SK-N-SH (cell line): ENCODE measurements at regions not wholly inside any gene's neighbourhood (a gene's known extent, or its start where the extent isn't known, plus 50 kb on each side); places are given as distances from the start of the nearest gene placed in this dataset.

ENCODE experiments used
- CTCF ChIA-PET: fragments of 300-600, 350-600 bp; formaldehyde crosslinking; extraction: SDS; loops from one replicate; lab custom pipeline; 2021; lab: Yijun Ruan, JAX
- POLR2A ChIA-PET: fragments of 350-600 bp; sonication (Branson Sonifier 250); formaldehyde crosslinking; extraction: SDS; loops from one replicate; lab custom pipeline; 2020; ENCODE audit warnings: antibody characterized with exemption, inconsistent platforms; lab: Yijun Ruan, JAX
- DNase-seq: peaks from one replicate; pipeline ENCODE4 v3.0.0; 2012
- H2AFZ ChIP-seq: fragments of 200-600 bp; sonication (generic); 2 replicates; pipeline ENCODE4 v1.8.1; 2016; ENCODE audit warnings: antibody characterized with exemption, mild to moderate bottlenecking, low read depth
- H3F3A ChIP-seq: fragments of 200-600 bp; sonication (generic); replicated peaks from 2 replicates; pipeline ENCODE3; 2016; ENCODE audit warnings: antibody characterized with exemption, mild to moderate bottlenecking; ENCODE audit not compliant: insufficient read depth
- H3K27ac ChIP-seq, 2 experiments: fragments of 200-500 bp in 1 of 2; fragments of 200-600 bp in 1 of 2; sonication (Bioruptor generic) in 1 of 2; sonication (generic), shearing (Covaris generic) in 1 of 2; 2 replicates each; pipeline versions ENCODE4 v1.5.1 to v1.6.1; 2014 to 2016; ENCODE audit warnings: low read depth in 2 of 2, inconsistent platforms in 1 of 2, low read length in 1 of 2, mild to moderate bottlenecking in 1 of 2, mixed read lengths in 1 of 2
- H3K27me3 ChIP-seq: fragments of 200-600 bp; sonication (generic), shearing (Covaris generic); 2 replicates; pipeline ENCODE4 v1.6.1; 2016; ENCODE audit warnings: mixed run types; ENCODE audit not compliant: insufficient read depth
- H3K36me3 ChIP-seq, 2 experiments: fragments of 200-500 bp in 1 of 2; fragments of 200-600 bp in 1 of 2; sonication (Bioruptor generic) in 1 of 2; sonication (generic) in 1 of 2; replicated peaks in 1 of 2; 2 replicates each; pipeline versions ENCODE3 to v1.5.1; 2014 to 2016; ENCODE audit warnings: low read length in 1 of 2, mild to moderate bottlenecking in 1 of 2; ENCODE audit not compliant: insufficient read depth in 2 of 2, control insufficient read depth in 1 of 2
- H3K4me1 ChIP-seq, 2 experiments: fragments of 200-500 bp in 1 of 2; fragments of 200-600 bp in 1 of 2; sonication (Bioruptor generic) in 1 of 2; sonication (generic), shearing (Covaris generic) in 1 of 2; 2 replicates each; pipeline versions ENCODE4 v1.5.1 to v1.6.1; 2014 to 2016; ENCODE audit warnings: low read depth in 1 of 2, low read length in 1 of 2, mixed run types in 1 of 2; ENCODE audit not compliant: insufficient read depth in 2 of 2, control insufficient read depth in 1 of 2
- H3K4me2 ChIP-seq: fragments of 200-600 bp; sonication (generic), shearing (Covaris generic); 2 replicates; pipeline ENCODE4 v1.6.1; 2017; ENCODE audit warnings: mixed run types
- H3K4me3 ChIP-seq, 2 experiments: fragments of 200-500 bp in 1 of 2; fragments of 200-600 bp in 1 of 2; sonication (Bioruptor generic) in 1 of 2; sonication (generic), shearing (Covaris generic) in 1 of 2; 2 replicates each; pipeline versions ENCODE4 v1.5.1 to v1.8.1; 2014 to 2016; ENCODE audit warnings: low read depth in 2 of 2, inconsistent platforms in 1 of 2, low read length in 1 of 2, mild to moderate bottlenecking in 1 of 2, mixed read lengths in 1 of 2, moderate library complexity in 1 of 2
- H3K79me2 ChIP-seq: fragments of 200-600 bp; sonication (generic); 2 replicates; pipeline ENCODE4 v1.8.1; 2017; ENCODE audit warnings: mild to moderate bottlenecking; ENCODE audit not compliant: insufficient read depth
- H3K9ac ChIP-seq: fragments of 200-600 bp; sonication (generic); 2 replicates; pipeline ENCODE4 v1.6.1; 2017; ENCODE audit warnings: mixed run types
- H3K9me2 ChIP-seq: fragments of 200-600 bp; sonication (generic); 2 replicates; pipeline ENCODE4 v1.6.1; 2017; ENCODE audit warnings: mixed run types
- H3K9me3 ChIP-seq: fragments of 200-600 bp; sonication (generic); 2 replicates; pipeline ENCODE4 v1.6.1; 2017; ENCODE audit warnings: mixed run types, mild to moderate bottlenecking, moderate library complexity
- H4K20me1 ChIP-seq: fragments of 200-600 bp; sonication (generic); 2 replicates; pipeline ENCODE4 v1.6.1; 2017; ENCODE audit warnings: mild to moderate bottlenecking, mixed run types; ENCODE audit not compliant: insufficient read depth
- EP300 ChIP-seq, 2 experiments: IDR thresholded peaks; 2 replicates each; pipeline versions ENCODE4 v1.4.0 to v1.6.1; 2012; ENCODE audit warnings: borderline replicate concordance in 1 of 2, low read depth in 1 of 2, low read length in 1 of 2
- FOXJ3 ChIP-seq: sonication (generic); formaldehyde crosslinking; IDR thresholded peaks from 2 replicates; pipeline ENCODE4 v1.5.1; 2020; ENCODE audit warnings: mild to moderate bottlenecking, missing genetic modification reagents
- GABPA ChIP-seq: IDR thresholded peaks from 2 replicates; pipeline ENCODE4 v1.4.0; 2012; ENCODE audit warnings: low read depth, mild to moderate bottlenecking
- GATA2 ChIP-seq: sonication (generic); formaldehyde crosslinking; IDR thresholded peaks from 2 replicates; pipeline ENCODE4 v1.5.0; 2020; ENCODE audit warnings: mild to moderate bottlenecking, missing genetic modification reagents
- JUND ChIP-seq: IDR thresholded peaks from 2 replicates; pipeline ENCODE4 v1.4.0; 2012
- MXI1 ChIP-seq: IDR thresholded peaks from 2 replicates; pipeline ENCODE4 v1.6.1; 2012; ENCODE audit warnings: mild to moderate bottlenecking, low read depth, low read length, improper control_type of control experiment
- POLR2AphosphoS5 ChIP-seq: IDR thresholded peaks from 2 replicates; pipeline ENCODE4 v1.6.1; 2012; ENCODE audit warnings: low read depth, low read length
- RCOR1 ChIP-seq: fragments of 150-350 bp; IDR thresholded peaks from 2 replicates; pipeline ENCODE4 v1.6.1; 2017; ENCODE audit warnings: antibody characterized with exemption, low read length
- SIN3A ChIP-seq: IDR thresholded peaks from 2 replicates; pipeline ENCODE4 v1.6.1; 2012; ENCODE audit warnings: low read depth, mild to moderate bottlenecking, low read length, moderate library complexity, borderline replicate concordance
- SMC3 ChIP-seq: IDR thresholded peaks from 2 replicates; pipeline ENCODE4 v1.6.1; 2012; ENCODE audit warnings: low read depth, low read length, improper control_type of control experiment
- TEAD4 ChIP-seq: IDR thresholded peaks from 2 replicates; pipeline ENCODE4 v1.4.0; 2012; ENCODE audit warnings: mild to moderate bottlenecking, borderline replicate concordance; ENCODE audit not compliant: insufficient read depth
- YY1 ChIP-seq: IDR thresholded peaks from 2 replicates; pipeline ENCODE4 v1.4.0; 2012; ENCODE audit warnings: low read depth, mild to moderate bottlenecking
- WGBS: methylation state at CpG from one replicate; pipeline ENCODE4 v1.1.6; 2017; ENCODE audit warnings: low lambda C conversion rate; 5-methylcytosine and 5-hydroxymethylcytosine counted together
- TF ChIP-seq, protein P1 (sequence below): fragments of 150-350 bp; IDR thresholded peaks from 2 replicates; pipeline ENCODE4 v1.6.1; 2016; ENCODE audit warnings: mild to moderate bottlenecking, low read depth, low read length
- TF ChIP-seq, protein P2 (sequence below): IDR thresholded peaks from 2 replicates; pipeline ENCODE4; 2012
- TF ChIP-seq, protein P3 (sequence below): fragments of 200-600 bp; sonication (generic); IDR thresholded peaks from 2 replicates; pipeline ENCODE4 v1.6.1; 2017; ENCODE audit warnings: antibody characterized with exemption, mild to moderate bottlenecking, moderate library complexity
- TF ChIP-seq, protein P4 (sequence below): IDR thresholded peaks from 2 replicates; pipeline ENCODE4 v1.4.0; 2012; ENCODE audit warnings: low read depth, borderline replicate concordance
- TF ChIP-seq, protein P5 (sequence below): IDR thresholded peaks from 2 replicates; pipeline ENCODE4 v1.4.0; 2012; ENCODE audit warnings: low read depth, borderline replicate concordance

DNA sequence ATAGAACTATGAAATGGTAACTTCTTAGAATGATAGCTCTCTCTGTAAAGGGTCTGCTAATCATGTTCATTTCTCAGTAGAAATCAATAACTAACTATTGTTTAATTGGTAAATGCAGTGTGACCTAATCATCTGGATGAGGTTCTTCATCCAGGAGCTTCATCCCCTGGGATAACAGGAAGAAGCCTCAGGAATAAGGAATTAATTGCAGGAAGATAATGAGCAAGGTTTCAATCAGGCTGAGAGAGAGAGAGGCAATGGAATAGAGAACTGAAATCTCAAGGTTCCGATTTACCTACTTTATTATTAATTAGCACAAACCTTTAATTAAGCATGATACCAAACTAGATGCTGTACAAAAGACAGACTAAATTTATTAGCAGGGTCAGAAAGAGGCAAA is 499.7 kb downstream of the MAT2B start:
- no peak for DNase-seq
- Histone ChIP-seq H3K9ac (no peak overlapping the region), H3K27ac (no peak overlapping the region), H3K4me3 (no peak overlapping the region), H2AFZ (no peak overlapping the region), H4K20me1 (no peaks in the 10 kb centered on the region), H3K9me2 (no peaks in the 10 kb centered on the region), H3K27me3 (no peaks in the 10 kb centered on the region), H3K4me2 (no peak overlapping the region), H3K79me2 (no peaks in the 10 kb centered on the region), H3K9me3 (no peaks in the 10 kb centered on the region), H3K4me1 (no peaks in the 10 kb centered on the region), H3K36me3 (no peaks in the 10 kb centered on the region), H3F3A (no peaks in the 10 kb centered on the region)
- ChIA-PET POLR2A (no interaction called here), CTCF (interaction anchor here (1.0 to 1.3 kb wide), 2 partner anchors 8 to 243 kb away, joined by 4 to 8 read pairs; no protein-coding TSS in a partner anchor)
- 53% methylated on average over 1 of the region's 1 CpG for WGBS
- TF ChIP-seq, protein P1, sequence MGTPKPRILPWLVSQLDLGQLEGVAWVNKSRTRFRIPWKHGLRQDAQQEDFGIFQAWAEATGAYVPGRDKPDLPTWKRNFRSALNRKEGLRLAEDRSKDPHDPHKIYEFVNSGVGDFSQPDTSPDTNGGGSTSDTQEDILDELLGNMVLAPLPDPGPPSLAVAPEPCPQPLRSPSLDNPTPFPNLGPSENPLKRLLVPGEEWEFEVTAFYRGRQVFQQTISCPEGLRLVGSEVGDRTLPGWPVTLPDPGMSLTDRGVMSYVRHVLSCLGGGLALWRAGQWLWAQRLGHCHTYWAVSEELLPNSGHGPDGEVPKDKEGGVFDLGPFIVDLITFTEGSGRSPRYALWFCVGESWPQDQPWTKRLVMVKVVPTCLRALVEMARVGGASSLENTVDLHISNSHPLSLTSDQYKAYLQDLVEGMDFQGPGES: no peak
- TF ChIP-seq, protein P2, sequence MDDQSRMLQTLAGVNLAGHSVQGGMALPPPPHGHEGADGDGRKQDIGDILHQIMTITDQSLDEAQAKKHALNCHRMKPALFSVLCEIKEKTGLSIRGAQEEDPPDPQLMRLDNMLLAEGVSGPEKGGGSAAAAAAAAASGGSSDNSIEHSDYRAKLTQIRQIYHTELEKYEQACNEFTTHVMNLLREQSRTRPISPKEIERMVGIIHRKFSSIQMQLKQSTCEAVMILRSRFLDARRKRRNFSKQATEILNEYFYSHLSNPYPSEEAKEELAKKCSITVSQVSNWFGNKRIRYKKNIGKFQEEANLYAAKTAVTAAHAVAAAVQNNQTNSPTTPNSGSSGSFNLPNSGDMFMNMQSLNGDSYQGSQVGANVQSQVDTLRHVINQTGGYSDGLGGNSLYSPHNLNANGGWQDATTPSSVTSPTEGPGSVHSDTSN: no peak
- TF ChIP-seq GABPA: no peak
- TF ChIP-seq, protein P3, sequence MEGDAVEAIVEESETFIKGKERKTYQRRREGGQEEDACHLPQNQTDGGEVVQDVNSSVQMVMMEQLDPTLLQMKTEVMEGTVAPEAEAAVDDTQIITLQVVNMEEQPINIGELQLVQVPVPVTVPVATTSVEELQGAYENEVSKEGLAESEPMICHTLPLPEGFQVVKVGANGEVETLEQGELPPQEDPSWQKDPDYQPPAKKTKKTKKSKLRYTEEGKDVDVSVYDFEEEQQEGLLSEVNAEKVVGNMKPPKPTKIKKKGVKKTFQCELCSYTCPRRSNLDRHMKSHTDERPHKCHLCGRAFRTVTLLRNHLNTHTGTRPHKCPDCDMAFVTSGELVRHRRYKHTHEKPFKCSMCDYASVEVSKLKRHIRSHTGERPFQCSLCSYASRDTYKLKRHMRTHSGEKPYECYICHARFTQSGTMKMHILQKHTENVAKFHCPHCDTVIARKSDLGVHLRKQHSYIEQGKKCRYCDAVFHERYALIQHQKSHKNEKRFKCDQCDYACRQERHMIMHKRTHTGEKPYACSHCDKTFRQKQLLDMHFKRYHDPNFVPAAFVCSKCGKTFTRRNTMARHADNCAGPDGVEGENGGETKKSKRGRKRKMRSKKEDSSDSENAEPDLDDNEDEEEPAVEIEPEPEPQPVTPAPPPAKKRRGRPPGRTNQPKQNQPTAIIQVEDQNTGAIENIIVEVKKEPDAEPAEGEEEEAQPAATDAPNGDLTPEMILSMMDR: no peak
- TF ChIP-seq, protein P4, sequence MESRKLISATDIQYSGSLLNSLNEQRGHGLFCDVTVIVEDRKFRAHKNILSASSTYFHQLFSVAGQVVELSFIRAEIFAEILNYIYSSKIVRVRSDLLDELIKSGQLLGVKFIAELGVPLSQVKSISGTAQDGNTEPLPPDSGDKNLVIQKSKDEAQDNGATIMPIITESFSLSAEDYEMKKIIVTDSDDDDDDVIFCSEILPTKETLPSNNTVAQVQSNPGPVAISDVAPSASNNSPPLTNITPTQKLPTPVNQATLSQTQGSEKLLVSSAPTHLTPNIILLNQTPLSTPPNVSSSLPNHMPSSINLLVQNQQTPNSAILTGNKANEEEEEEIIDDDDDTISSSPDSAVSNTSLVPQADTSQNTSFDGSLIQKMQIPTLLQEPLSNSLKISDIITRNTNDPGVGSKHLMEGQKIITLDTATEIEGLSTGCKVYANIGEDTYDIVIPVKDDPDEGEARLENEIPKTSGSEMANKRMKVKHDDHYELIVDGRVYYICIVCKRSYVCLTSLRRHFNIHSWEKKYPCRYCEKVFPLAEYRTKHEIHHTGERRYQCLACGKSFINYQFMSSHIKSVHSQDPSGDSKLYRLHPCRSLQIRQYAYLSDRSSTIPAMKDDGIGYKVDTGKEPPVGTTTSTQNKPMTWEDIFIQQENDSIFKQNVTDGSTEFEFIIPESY: no peak
- TF ChIP-seq SMC3: no peak
- no peak for TF ChIP-seq SIN3A
- TF ChIP-seq, protein P5, sequence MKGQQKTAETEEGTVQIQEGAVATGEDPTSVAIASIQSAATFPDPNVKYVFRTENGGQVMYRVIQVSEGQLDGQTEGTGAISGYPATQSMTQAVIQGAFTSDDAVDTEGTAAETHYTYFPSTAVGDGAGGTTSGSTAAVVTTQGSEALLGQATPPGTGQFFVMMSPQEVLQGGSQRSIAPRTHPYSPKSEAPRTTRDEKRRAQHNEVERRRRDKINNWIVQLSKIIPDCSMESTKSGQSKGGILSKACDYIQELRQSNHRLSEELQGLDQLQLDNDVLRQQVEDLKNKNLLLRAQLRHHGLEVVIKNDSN: no peak
- no peak for TF ChIP-seq YY1
- TF ChIP-seq TEAD4: no peak
- no peak for TF ChIP-seq RCOR1
- TF ChIP-seq POLR2AphosphoS5: no peak
- TF ChIP-seq EP300 (IDR thresholded peaks at IDR 0.05; ENCODE audit: borderline replicate concordance in 1 of 2, low read depth in 1 of 2, low read length in 1 of 2): no peak
- no peak for TF ChIP-seq MXI1
- TF ChIP-seq FOXJ3 (CRISPR knock-in tag): no peak
- TF ChIP-seq JUND: no peak
- TF ChIP-seq GATA2 (CRISPR knock-in tag): no peak
